GM12892 (cell line): ENCODE measurements at regions not wholly inside any gene's neighbourhood (a gene's known extent, or its start where the extent isn't known, plus 50 kb on each side); places are given as distances from the start of the nearest gene placed in this dataset.

ENCODE experiments used
- POLR2A ChIP-seq: IDR thresholded peaks from 2 replicates; pipeline ENCODE4 v1.6.1; 2011; ENCODE audit warnings: low read depth, low read length, control low read depth
- POLR2AphosphoS5 ChIP-seq: IDR thresholded peaks from 2 replicates; pipeline ENCODE4 v1.6.1; 2011; ENCODE audit warnings: low read depth, low read length, control low read depth

DNA sequence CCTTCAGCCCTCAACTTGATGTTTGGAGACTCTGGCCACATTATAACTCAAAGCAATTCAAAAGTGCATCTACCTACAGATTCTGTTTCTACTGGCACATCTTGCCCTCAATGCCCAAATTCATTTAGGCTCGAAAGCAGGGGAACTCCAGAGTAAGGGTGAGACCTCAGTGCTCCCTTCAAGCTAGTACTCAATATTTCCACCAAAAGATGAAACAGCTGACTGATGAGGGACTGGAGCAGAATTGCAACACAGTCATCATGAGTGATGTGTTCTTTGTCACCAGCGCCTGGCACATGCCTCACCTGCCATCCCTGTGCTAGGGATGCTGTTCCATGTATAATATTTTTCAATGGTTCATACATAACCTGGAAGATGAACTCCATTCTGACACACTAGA is 247.3 kb downstream of the DSEL start:
- TF ChIP-seq POLR2AphosphoS5 (no peak), POLR2A (no peak)
